ENCODE measurements at regions not wholly inside any gene's neighbourhood (a gene's known extent, or its start where the extent isn't known, plus 50 kb on each side); places are given as distances from the start of the nearest gene placed in this dataset.

GRCh38 chr15:70420948-70421482, 323.3 kb upstream of the TLE3 start:
- DNase-seq = peak; percentile 70

DNA sequence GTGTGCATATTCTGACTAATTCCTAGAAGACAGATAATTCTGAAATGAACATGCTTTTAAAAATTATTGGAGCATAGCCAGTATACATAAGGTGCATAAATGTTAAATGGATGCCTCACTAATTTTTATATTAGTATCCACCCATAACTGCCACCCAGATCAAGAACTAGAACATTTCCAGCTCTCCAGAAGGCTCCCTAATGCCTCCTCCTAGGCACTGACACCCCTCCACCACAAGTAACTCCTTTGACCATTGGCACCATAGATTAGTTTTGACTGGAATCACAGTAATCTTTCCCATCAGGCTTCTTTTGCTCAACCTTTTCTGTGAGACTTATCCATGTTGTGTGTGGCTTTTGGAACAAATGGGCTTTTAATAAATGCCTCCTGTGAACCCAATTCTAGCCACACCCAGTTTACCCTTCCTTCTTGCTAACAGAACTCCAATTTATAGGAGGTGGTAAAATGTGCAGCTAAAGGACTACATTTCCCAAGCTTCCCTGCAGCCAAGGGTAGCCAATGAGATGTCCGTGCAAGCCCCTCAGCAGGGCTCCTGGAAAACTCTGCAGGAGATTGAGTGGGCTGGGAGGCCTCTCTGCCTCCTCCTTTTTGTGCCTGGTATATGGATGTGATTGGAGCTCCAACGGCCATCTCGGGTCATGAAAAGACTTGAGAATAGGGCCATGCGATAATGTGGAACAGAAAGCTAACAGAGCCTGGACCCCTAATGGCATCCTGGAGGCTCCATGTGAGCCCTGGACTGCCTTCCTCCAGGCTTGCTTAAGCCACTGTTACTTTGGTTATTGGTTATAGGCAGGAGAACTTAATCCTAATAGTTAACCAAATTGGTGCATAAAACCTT, 322.6 kb upstream of the TLE3 start:
- no peak for DNase-seq

DNA sequence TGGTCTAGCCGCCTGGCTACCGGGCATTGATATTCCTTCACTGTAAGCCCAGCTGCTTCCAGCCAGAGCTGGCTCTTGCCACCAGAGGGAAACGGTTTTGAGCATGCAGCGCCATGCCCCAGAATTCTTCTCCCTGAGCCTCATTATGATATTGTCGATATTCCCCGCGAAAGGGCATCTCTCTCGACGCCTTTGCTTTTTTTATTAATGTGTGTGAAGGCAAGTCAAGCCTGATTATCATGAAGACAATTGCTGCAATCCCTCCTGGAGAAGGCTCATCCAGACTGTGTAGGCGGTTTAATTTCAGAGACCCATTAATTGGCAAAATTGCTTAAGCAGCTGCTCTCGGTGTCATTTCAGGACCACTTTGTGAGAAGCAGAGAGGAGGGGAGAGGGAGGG, 321.2 kb upstream of the TLE3 start:
- DNase-seq = no peak

- DNase-seq = no peak
Observed at GRCh38 chr15:70417535-70417934, 319.8 kb upstream of the TLE3 start.

- DNase-seq = no peak
Observed at GRCh38 chr15:70416829-70417228, 319.1 kb upstream of the TLE3 start.

- no peak for DNase-seq
Observed at GRCh38 chr15:70415398-70415797, 317.7 kb upstream of the TLE3 start.

- DNase-seq = no peak
Observed at GRCh38 chr15:70414626-70415025, 316.9 kb upstream of the TLE3 start.

DNA sequence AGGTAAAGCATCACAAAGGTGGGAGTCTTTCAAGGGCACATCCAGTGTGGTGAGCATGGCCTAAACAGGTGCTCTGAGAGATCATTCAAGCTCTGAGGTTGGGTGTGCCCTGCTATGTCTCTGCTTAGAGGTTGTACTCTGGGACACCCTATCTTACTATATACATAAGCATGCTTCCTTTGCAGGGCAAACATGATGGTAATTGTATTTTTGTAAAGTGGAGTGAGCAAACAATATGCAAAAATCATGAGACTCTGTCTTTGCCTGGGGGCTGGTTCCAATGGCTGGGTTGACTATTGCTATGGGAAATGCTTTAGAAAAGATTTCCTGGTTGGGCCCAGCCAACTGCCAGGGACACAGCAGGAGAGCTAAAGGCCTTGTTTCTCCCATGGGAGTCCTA, 315.1 kb upstream of the TLE3 start:
- DNase-seq = peak; percentile 31

DNA sequence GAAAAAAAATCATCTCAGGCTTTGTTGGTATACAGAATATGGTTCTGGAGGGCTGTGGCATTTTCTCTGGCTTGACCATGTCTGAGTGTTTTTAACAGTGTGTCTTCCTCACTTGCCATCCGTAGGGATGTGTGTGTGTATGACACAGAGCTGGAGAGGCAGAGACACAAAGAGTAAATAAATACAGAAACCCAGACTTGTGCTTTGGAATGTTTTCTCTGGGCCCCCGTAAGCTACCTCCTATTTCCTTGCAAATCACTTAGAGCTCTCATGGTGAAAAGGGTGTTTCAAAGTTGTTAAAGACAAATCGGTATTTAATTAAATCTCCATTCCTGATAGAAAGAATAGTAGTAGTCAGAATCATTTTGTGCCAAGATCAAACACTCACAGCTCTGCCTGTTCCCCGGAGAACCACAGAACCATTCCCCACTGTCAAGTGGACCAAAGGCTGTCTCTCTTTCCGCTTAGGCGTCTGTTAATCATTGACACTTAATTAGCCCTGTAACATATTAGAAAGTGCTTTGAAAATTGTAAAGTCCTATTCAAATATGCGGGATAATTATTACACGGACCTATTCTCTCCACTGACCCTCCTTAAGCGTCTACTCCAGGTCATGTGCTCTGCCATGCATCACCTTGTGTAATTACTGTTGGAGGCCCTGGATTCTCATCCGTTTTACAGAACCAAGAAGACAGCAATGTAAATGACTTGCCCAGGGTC, 313.6 kb upstream of the TLE3 start:
- no peak for DNase-seq

DNA sequence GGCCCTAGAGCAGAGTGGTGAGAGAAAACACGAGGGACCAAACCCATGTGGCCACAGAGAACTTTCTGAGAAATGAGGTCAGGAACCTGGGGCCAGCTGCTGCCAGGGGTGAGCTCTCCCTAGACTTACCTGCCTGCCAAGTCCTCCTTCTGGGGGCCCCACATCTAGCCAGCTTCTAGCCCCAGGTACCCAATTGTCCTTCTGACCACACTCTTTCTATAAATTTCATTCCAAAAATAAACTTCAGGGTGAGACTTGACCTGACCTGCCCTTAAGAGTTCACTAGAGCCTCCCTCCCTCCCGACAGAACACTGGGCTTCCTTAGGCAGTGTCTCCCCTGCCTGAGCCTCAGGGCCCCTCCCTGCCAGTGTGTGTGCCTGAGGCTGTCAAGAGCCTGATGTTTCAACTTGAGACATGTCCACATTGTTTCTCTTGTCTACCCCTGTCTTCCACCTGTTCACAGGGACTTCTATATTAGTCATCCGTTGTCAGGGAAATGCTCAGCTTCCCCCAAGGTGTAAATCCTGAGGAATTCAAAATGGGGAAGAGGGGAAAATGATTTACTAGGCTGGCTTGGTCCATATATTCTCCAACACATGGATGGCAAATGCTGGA, 312.8 kb upstream of the TLE3 start:
- no peak for DNase-seq

- no peak for DNase-seq
Observed at GRCh38 chr15:70409388-70409787, 311.7 kb upstream of the TLE3 start.

DNA sequence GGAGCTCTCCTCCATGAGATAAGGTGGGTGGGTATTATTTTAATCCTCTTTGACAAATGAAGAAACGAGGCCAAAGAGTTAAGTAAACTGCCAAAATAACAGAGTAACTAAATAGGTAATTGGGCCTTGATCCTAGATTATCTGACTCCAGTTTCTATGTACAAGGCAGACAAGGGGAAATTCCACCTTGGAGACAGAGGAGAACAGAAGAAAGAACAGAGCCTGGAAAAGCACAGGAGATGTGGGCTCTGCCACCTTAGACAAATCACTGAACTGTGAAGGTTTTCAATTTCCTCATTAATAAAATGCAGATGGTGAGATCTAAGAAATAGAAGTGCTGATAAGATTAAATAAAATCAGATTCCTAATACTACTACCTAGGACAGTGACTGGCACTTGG, 310.2 kb upstream of the TLE3 start:
- no peak for DNase-seq

DNA sequence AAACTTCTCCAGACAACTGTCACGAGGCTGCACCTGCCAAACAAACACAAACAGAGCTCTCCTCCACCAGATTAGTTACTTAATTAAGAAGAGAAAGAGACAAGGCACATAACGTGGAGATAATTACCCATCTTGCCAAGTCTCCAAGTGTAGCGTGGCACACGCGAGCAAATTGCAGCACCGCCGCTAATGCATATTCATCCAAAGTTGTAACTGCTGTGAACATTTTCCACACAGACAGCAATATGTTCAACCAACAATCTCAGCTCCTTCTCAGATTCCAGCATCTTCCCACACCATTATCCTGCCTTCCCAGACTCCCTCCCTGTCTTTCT, 309.6 kb upstream of the TLE3 start:
- no peak for DNase-seq

DNA sequence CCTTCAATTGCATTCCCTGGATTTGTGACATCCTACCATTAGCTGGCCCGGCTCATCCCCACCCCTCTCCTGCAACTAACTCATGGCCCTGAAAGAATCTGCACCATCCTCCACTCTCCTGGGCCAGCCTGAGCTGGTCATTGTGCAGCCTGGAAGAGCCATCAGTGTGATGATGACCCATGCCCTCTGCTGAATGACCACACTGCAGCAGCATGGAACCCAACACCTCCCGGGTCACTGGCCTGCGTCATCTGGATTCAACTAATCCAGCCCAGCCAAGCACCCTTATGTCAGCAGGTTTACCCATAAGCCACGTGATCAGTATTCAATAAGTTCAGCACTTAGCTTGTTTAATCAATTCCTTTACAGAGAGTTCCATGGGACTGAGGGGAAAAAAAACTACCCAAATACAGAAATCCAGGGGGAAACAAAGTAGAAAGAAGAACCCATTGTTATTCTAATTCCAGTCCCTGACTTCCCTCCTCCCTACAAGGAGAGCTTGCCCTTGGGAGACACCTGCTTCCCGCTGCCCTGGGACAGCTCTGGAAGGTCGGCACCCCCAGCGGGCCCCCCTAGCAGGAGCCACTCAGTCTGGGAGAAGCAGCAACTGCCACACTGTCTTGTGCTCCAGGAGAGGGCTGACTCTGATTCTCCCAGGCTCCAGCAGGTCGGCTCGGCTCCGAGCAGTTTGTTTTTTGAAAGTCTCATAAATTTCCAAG, 309.1 kb upstream of the TLE3 start:
- no peak for DNase-seq

DNA sequence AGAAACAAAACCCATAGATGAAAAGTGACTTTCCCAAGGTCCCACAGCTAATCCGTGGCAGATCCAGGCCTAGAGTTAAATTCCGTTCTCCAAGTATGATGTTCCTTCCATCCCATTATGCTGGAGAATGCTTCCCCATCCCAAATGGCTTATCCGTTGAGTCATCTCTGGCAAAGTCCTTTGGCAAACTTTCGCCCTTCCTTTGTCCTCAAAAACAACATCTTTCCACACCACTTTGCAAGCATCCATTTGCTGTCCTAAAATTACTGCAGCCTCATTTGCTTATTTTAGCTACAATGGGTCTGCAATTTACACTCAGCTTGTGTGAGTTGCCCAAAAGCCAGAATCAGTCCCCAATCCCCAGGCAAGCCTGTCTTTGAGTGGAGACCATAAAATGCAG, 304.0 kb upstream of the TLE3 start:
- DNase-seq = no peak

- DNase-seq = no peak
Observed at GRCh38 chr15:70400766-70401541, 303.2 kb upstream of the TLE3 start.

DNA sequence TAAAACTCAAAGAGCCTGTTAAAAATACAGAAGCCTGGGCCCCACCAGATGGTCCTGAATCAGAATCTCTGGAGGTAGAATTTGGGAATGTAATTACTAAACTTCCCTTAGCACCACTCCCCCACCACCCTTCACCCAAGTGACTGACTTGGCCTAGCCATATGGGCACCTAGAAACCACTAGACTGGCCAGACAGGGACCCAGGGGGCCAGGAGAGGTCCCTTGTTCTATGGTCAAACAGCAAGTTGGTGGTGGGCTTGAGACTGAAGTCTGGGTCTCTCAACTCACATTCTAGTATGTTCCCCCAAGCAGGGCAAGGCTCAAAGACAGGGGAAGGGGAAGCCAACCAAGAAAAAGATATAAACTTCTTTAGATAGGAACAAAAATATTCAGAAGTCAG, 301.5 kb upstream of the TLE3 start:
- DNase-seq = no peak

- DNase-seq = no peak
Observed at GRCh38 chr15:70398694-70399093, 301.0 kb upstream of the TLE3 start.

- DNase-seq = no peak
Observed at GRCh38 chr15:70396807-70397206, 299.1 kb upstream of the TLE3 start.

- DNase-seq = no peak
Observed at GRCh38 chr15:70395164-70395563, 297.4 kb upstream of the TLE3 start.

GRCh38 chr15:70390723-70391122, 293.0 kb upstream of the TLE3 start:
- DNase-seq = no peak

- no peak for DNase-seq
Observed at GRCh38 chr15:70387993-70388392, 290.3 kb upstream of the TLE3 start.

All from NCI-H2029 (cell line).